ENCODE measurements at regions not wholly inside any gene's neighbourhood (a gene's known extent, or its start where the extent isn't known, plus 50 kb on each side); places are given as distances from the start of the nearest gene placed in this dataset.

DNA sequence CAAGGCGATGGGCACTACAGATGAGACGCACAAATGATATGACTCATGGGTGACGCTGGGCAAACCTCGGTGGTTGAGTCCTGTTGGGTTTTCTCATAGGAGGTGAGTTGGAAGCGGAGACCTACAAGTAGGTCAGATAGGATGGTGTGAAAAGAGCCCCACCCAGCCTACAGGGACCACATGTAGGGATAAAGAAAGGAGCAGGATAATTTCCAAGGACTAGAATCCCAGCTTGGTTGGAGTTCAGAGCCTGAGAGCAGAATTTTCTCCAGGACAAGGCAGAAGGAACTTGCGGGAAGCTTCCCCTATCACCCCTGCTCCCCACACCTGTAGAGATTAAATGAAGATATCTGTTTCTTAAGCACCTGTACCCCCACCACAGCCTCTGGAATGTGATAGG lies 489.7 kb upstream of the CDH4 start:
- no peak overlapping the region for H3K4me2 ChIP-seq (ENCODE audit: insufficient read depth in 1 of 2, low read depth in 2 of 2, low read length in 2 of 2)
- H3K14ac ChIP-seq (ENCODE audit: insufficient read length): no peak overlapping the region
- no peaks in the 10 kb centered on the region for H3K36me3 ChIP-seq (ENCODE audit: control insufficient read depth in 2 of 4, insufficient read depth in 4 of 4, low read length in 3 of 4)
- H3K79me1 ChIP-seq (ENCODE audit: low read depth, low read length): no peaks in the 10 kb centered on the region
- POLR2A ChIA-PET (ENCODE audit: partially characterized antibody): no interaction called here
- WGBS, 2 experiments (ENCODE audit: extremely low coverage in 1 of 2, insufficient coverage in 1 of 2, insufficient read length in 1 of 2, insufficient replicate concordance in 2 of 2, low coverage in 1 of 2, low lambda C conversion rate in 2 of 2, missing lambda C conversion rate in 1 of 2): 94% methylated on average over 6 of the region's 6 CpGs; no CpG with 5 or more reads in 1 of the 2 experiments
- peaks cover 0 to 4% of the 10 kb centered on the region in 2 experiments for H4K20me1 ChIP-seq (replicated peaks in 1 of 2; ENCODE audit: control insufficient read depth in 1 of 2, insufficient read depth in 2 of 2, low read length in 2 of 2)
- no peak overlapping the region for H4K5ac ChIP-seq (ENCODE audit: insufficient read length, low read depth, low read length)
- H3K23me2 ChIP-seq (ENCODE audit: low read depth, low read length): peaks cover 4% of the 10 kb centered on the region; the same call in 1 of the 2 replicates
- no peaks in the 10 kb centered on the region for H3K79me2 ChIP-seq (ENCODE audit: control insufficient read depth in 1 of 2, insufficient read depth in 2 of 2, low read length in 2 of 2)
- no peak overlapping the region for H3K23ac ChIP-seq (ENCODE audit: insufficient read length)
- H3K18ac ChIP-seq (ENCODE audit: extremely low read depth, low read length): no peak overlapping the region
- CTCF ChIA-PET (ENCODE audit: partially characterized antibody): no interaction called here
- H3K27ac ChIP-seq (ENCODE audit: low read depth, low read length): no peak overlapping the region
- FAIRE-seq (no peak), DNase-seq (ENCODE audit: low read depth in 1 of 2, low spot score in 2 of 2) (no peak)
- H2AK5ac ChIP-seq (ENCODE audit: low read depth, low read length): no peak overlapping the region
- TF ChIP-seq CHD1 (IDR thresholded peaks at IDR 0.05; ENCODE audit: low read depth, low read length) (no peak), KDM5A (IDR thresholded peaks at IDR 0.05; ENCODE audit: low read length) (no peak)
- TF ChIP-seq, protein P1, sequence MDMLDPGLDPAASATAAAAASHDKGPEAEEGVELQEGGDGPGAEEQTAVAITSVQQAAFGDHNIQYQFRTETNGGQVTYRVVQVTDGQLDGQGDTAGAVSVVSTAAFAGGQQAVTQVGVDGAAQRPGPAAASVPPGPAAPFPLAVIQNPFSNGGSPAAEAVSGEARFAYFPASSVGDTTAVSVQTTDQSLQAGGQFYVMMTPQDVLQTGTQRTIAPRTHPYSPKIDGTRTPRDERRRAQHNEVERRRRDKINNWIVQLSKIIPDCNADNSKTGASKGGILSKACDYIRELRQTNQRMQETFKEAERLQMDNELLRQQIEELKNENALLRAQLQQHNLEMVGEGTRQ (IDR thresholded peaks at IDR 0.05; ENCODE audit: low read length): no peak
- H3K27me3 ChIP-seq (replicated peaks in 1 of 4; ENCODE audit: control insufficient read depth in 3 of 4, extremely low read depth in 1 of 4, insufficient read depth in 3 of 4, low read length in 3 of 4): no peaks in the 10 kb centered on the region; a peak in 1 of 7 replicates
- no peak overlapping the region for H4K91ac ChIP-seq (replicated peaks; ENCODE audit: insufficient read length, low read length)
- no peak overlapping the region for H4K8ac ChIP-seq (ENCODE audit: extremely low read depth, insufficient read depth, low read length)
- no peak overlapping the region for H2BK12ac ChIP-seq (ENCODE audit: low read depth, low read length)
- H3K9me3 ChIP-seq (ENCODE audit: insufficient read depth in 2 of 2, low read depth in 1 of 2, low read length in 1 of 2): no peaks in the 10 kb centered on the region
- H2AFZ ChIP-seq (ENCODE audit: low read length): no peak overlapping the region
- no peak overlapping the region for H2BK5ac ChIP-seq (ENCODE audit: low read depth, low read length)
- H3K9ac ChIP-seq (replicated peaks in 1 of 4; ENCODE audit: extremely low read depth in 1 of 4, low read depth in 3 of 4, low read length in 3 of 4): no peak overlapping the region
- H3K56ac ChIP-seq (replicated peaks; ENCODE audit: insufficient read length, low read depth, low read length): no peak overlapping the region
- no peak overlapping the region for H2BK20ac ChIP-seq (ENCODE audit: low read length)
- no peak overlapping the region for H2BK15ac ChIP-seq (ENCODE audit: low read length)
- no peak overlapping the region for H3K4me3 ChIP-seq (ENCODE audit: extremely low read depth in 1 of 4, insufficient read depth in 2 of 4, low read depth in 3 of 4, low read length in 4 of 4)
- H3K4ac ChIP-seq (replicated peaks; ENCODE audit: insufficient read length, low read depth, low read length): no peak overlapping the region
- no peak overlapping the region for H2BK120ac ChIP-seq (replicated peaks; ENCODE audit: low read depth, low read length)
- H3K4me1 ChIP-seq (replicated peaks in 1 of 4; ENCODE audit: control insufficient read depth in 3 of 4, insufficient read depth in 4 of 4, low read length in 3 of 4): no peaks in the 10 kb centered on the region

Measured in H1 (cell line).